Astrocyte (in vitro differentiated cells and primary cell): ENCODE measurements at regions not wholly inside any gene's neighbourhood (a gene's known extent, or its start where the extent isn't known, plus 50 kb on each side); places are given as distances from the start of the nearest gene placed in this dataset.
"Not testable (repeated sequence)": the region's sequence is repeated elsewhere in the genome, so short reads cannot be mapped to it uniquely, and the experiment has no call there.

Source experiments
- CTCF ChIP-seq: IDR thresholded peaks from 2 replicates; pipeline ENCODE4 v1.5.1; 2011; ENCODE audit warnings: low read depth, mild to moderate bottlenecking, inconsistent platforms, low read length, moderate library complexity; ENCODE audit not compliant: insufficient read depth
- EZH2 ChIP-seq: IDR thresholded peaks from 2 replicates; pipeline ENCODE4 v1.6.1; 2012; ENCODE audit warnings: mild to moderate bottlenecking, low read length, inconsistent platforms; ENCODE audit not compliant: insufficient read depth

DNA sequence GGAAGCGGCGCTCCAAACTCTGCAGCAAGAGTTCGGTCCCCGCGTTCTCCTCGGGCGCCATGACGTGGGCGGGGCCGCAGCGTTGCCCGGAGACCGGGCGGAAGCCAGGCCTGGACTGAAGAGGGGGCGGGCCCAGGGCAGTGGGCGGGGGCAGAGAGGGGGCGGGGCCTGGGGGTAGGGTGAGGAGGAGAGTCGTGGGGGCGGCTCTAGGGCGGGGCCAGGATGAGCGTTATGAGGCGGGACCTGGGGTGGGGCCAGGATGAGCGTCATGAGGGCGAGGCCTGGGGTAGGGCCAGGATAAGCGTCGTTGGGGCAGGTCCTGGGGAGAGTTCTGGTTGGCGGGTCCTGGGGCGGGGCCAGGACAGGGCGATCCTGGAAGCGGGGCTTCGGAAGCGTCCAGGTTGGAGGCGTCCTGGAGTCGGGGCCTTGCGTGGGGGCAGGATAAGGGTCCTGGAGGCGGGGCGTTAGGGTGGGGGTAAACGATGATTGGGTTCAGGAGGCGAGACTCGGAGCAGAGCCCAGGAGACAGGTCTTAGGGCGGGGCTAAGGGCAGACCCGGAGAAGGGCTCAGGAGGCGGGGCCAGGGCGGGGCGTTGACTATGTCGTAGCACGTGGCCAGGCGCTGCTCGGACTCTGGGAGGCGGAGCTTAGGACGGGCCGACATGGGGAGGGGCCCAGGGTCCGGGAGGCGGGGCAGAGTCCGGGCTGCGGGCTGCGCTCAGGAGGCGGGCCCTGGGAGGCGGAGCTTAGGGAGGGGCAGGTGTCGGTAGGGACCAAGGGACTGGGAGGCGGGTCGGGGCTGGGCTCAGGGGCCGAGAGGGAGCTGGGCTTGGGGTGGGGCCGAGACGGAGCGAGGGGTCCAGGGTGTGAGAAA, 131.1 kb upstream of the ALDH3B2 start:
- not testable (repeated sequence) for TF ChIP-seq CTCF, EZH2
